PC-3 (cell line): ENCODE measurements at regions not wholly inside any gene's neighbourhood (a gene's known extent, or its start where the extent isn't known, plus 50 kb on each side); places are given as distances from the start of the nearest gene placed in this dataset.

ENCODE experiments used
- ATAC-seq: fragments of 200-7000 bp; cut with Tn5 transposase; 2 replicates; pipeline ENCODE4 v1.9.1; 2020; ENCODE audit warnings: mild to moderate bottlenecking, moderate library complexity
- BruUV-seq: library from RNA; stranded (reverse); fragments of 400-500 nt; replicated peaks from 2 replicates; lab custom pipeline; 2021; lab: Mats Ljungman, UMichigan
- CTCF ChIA-PET: fragments of 300-600 bp; sonication (Branson Sonifier 250); formaldehyde crosslinking; loops from one replicate; lab custom pipeline; 2022; ENCODE audit warnings: antibody characterized with exemption; lab: Charles Lee
- POLR2A ChIA-PET: fragments of 300-600 bp; sonication (Branson Sonifier 250); formaldehyde crosslinking; loops from one replicate; lab custom pipeline; 2022; ENCODE audit warnings: antibody characterized with exemption; ENCODE audit not compliant: unreplicated experiment; lab: Charles Lee
- DNase-seq: peaks from one replicate; pipeline ENCODE4 v3.0.0-alpha.2; 2015
- H2AFZ ChIP-seq: fragments of 300-600 bp; sonication (generic); 2 replicates; pipeline ENCODE4 v1.6.0; 2016; ENCODE audit warnings: antibody characterized with exemption, low read length
- H3F3A ChIP-seq: fragments of 300-600 bp; sonication (generic); one replicate; pipeline ENCODE4 v1.6.0; 2017; ENCODE audit warnings: antibody characterized with exemption, low read length, control low read depth, mild to moderate bottlenecking; ENCODE audit not compliant: unreplicated experiment
- H3K27ac ChIP-seq: fragments of 300-600 bp; sonication (generic); 2 replicates; pipeline ENCODE4 v1.5.1; 2016; ENCODE audit warnings: mild to moderate bottlenecking, low read length
- H3K27me3 ChIP-seq: fragments of 300-600 bp; sonication (generic); 2 replicates; pipeline ENCODE4 v1.6.1; 2016; ENCODE audit warnings: low read length, mixed read lengths
- H3K36me3 ChIP-seq: fragments of 300-600 bp; sonication (generic); 2 replicates; pipeline ENCODE4 v1.6.1; 2016; ENCODE audit warnings: low read depth, mixed run types, low read length, mixed read lengths
- H3K4me1 ChIP-seq: fragments of 300-600 bp; sonication (generic); 2 replicates; pipeline ENCODE4 v1.5.1; 2016; ENCODE audit warnings: low read length; ENCODE audit not compliant: insufficient read depth
- H3K4me2 ChIP-seq: fragments of 300-600 bp; sonication (generic); 2 replicates; pipeline ENCODE4 v1.6.0; 2016; ENCODE audit warnings: low read length
- H3K4me3 ChIP-seq: fragments of 300-600 bp; sonication (generic); 2 replicates; pipeline ENCODE4 v1.5.1; 2016; ENCODE audit warnings: mild to moderate bottlenecking, low read length, mixed read lengths
- H3K79me2 ChIP-seq: fragments of 300-600 bp; sonication (generic); 2 replicates; pipeline ENCODE4 v1.6.1; 2017; ENCODE audit warnings: low read length, mixed read lengths
- H3K9ac ChIP-seq: fragments of 300-600 bp; sonication (generic); 2 replicates; pipeline ENCODE4 v1.6.0; 2016; ENCODE audit warnings: mild to moderate bottlenecking, low read length
- H3K9me2 ChIP-seq: fragments of 300-600 bp; sonication (generic); replicated peaks from 2 replicates; pipeline ENCODE4 v1.6.1; 2016; ENCODE audit warnings: mixed run types, low read length, mixed read lengths
- H3K9me3 ChIP-seq: fragments of 300-600 bp; sonication (generic); 2 replicates; pipeline ENCODE4 v1.6.1; 2016; ENCODE audit warnings: low read length, mixed read lengths
- H4K20me1 ChIP-seq: fragments of 300-600 bp; sonication (generic); 2 replicates; pipeline ENCODE4 v1.6.1; 2016; ENCODE audit warnings: low read length, mixed read lengths
- EZH2 ChIP-seq: fragments of 300-600 bp; sonication (generic); IDR thresholded peaks from one replicate; pipeline ENCODE4 v1.6.1; 2017; ENCODE audit warnings: antibody characterized with exemption, mild to moderate bottlenecking, low read length; ENCODE audit not compliant: unreplicated experiment
- EZH2phosphoT487 ChIP-seq: fragments of 300-600 bp; sonication (generic); IDR thresholded peaks from 2 replicates; pipeline ENCODE4 v1.6.1; 2018; ENCODE audit warnings: mild to moderate bottlenecking, antibody characterized with exemption, low read length, borderline replicate concordance
- intact Hi-C: fragments of 100-400 bp; cut with micrococcal nuclease; formaldehyde crosslinking; loops from 2 replicates; pipeline ENCODE4 v1.9.0; 2023
- TF ChIP-seq, protein P1 (sequence below): fragments of 300-600 bp; sonication (generic); conservative IDR thresholded peaks from 2 replicates; pipeline ENCODE4 v1.5.1; 2017; ENCODE audit warnings: antibody characterized with exemption, low read depth, mild to moderate bottlenecking, low read length

DNA sequence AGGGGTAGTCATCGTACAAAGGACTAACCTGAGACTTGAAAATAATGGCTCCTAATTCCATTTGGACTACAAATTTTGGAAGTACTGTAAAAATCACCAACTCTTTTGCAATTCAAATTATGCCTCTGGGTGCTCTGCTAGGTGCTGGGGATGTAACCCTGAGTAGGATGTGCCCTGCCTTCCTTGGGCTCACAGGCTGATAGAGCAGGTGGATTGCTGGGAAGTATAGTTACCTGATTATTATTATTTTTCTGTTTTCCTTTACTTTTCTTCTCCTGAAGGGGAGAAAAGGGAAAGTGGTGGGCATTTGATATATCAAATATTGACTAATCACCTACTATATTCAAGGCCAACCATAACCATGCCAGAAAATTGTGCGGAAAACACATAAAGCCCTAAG, 119.3 kb upstream of the RIOK3 start:
- TF ChIP-seq EZH2: no peak
- TF ChIP-seq EZH2phosphoT487: no peak
- Histone ChIP-seq H2AFZ (no peak overlapping the region), H3K4me2 (no peak overlapping the region), H3K9me3 (no peaks in the 10 kb centered on the region), H3K27me3 (no peaks in the 10 kb centered on the region), H3K79me2 (no peaks in the 10 kb centered on the region), H3K9ac (no peak overlapping the region), H3K9me2 (no peaks in the 10 kb centered on the region), H3K36me3 (no peaks in the 10 kb centered on the region), H4K20me1 (no peaks in the 10 kb centered on the region), H3F3A (no peaks in the 10 kb centered on the region), H3K27ac (no peak overlapping the region), H3K4me3 (no peak overlapping the region), H3K4me1 (peaks cover 12% of the 10 kb centered on the region)
- DNase-seq (no peak), ATAC-seq (no peak)
- no TSS peak for BruUV-seq
- POLR2A ChIA-PET: no interaction called here
- CTCF ChIA-PET: no interaction called here
- intact Hi-C loops: no loop called here

DNA sequence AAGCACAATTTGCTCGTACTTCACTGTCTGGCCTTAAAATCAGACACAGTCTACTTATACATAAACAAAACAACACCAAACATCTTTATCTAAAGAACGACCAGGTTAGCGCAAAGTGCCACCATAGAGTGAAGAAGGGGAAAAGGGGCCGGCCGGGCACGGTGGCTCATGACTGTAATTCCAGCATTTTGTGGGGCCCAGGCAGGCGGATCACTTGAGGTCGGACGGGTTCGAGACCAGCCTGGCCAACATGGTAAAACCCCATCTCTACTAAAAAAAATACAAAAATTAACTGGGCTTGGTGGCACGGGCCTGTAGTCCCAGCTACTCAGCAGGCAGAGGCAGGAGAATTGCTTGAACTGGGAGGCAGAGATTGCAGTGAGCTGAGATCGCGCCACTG, 118.5 kb upstream of the RIOK3 start:
- Histone ChIP-seq H2AFZ (no peak overlapping the region), H3F3A (no peaks in the 10 kb centered on the region), H3K4me3 (no peak overlapping the region), H4K20me1 (no peaks in the 10 kb centered on the region), H3K36me3 (no peaks in the 10 kb centered on the region), H3K9ac (no peak overlapping the region), H3K9me2 (no peaks in the 10 kb centered on the region), H3K4me1 (peaks cover 12% of the 10 kb centered on the region), H3K27ac (no peak overlapping the region), H3K79me2 (no peaks in the 10 kb centered on the region), H3K4me2 (no peak overlapping the region), H3K27me3 (no peaks in the 10 kb centered on the region), H3K9me3 (no peaks in the 10 kb centered on the region)
- ChIA-PET POLR2A (no interaction called here), CTCF (no interaction called here)
- intact Hi-C loops: no loop called here
- no peak for ATAC-seq
- DNase-seq: no peak
- TF ChIP-seq, protein P1, sequence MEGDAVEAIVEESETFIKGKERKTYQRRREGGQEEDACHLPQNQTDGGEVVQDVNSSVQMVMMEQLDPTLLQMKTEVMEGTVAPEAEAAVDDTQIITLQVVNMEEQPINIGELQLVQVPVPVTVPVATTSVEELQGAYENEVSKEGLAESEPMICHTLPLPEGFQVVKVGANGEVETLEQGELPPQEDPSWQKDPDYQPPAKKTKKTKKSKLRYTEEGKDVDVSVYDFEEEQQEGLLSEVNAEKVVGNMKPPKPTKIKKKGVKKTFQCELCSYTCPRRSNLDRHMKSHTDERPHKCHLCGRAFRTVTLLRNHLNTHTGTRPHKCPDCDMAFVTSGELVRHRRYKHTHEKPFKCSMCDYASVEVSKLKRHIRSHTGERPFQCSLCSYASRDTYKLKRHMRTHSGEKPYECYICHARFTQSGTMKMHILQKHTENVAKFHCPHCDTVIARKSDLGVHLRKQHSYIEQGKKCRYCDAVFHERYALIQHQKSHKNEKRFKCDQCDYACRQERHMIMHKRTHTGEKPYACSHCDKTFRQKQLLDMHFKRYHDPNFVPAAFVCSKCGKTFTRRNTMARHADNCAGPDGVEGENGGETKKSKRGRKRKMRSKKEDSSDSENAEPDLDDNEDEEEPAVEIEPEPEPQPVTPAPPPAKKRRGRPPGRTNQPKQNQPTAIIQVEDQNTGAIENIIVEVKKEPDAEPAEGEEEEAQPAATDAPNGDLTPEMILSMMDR: no peak
- TF ChIP-seq EZH2phosphoT487 (no peak), EZH2 (no peak)
- no TSS peak for BruUV-seq

DNA sequence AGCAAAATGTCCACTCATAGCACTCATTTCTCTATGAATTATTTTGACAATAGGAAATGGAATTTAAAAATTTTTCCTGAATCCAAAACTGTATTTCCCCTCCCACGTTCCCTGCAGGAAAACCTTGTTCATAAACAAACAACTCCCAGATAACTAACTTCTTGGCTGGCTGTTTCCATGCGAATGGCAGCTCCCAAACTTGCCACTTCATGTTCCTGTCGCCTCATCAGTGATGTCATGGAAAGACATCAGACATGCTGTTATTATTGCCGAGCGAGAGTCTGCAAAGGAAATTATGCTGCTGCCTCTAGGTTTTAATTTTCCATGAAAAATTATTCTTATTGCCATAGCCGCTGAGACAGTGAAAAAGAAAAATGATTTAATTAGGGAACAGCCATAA, 117.0 kb upstream of the RIOK3 start:
- Histone ChIP-seq H2AFZ (no peak overlapping the region), H3K4me2 (no peak overlapping the region), H3K27me3 (no peaks in the 10 kb centered on the region), H3K27ac (no peak overlapping the region), H3K79me2 (no peaks in the 10 kb centered on the region), H3F3A (no peaks in the 10 kb centered on the region), H4K20me1 (no peaks in the 10 kb centered on the region), H3K9me3 (no peaks in the 10 kb centered on the region), H3K4me3 (no peak overlapping the region), H3K4me1 (peaks cover 5% of the 10 kb centered on the region), H3K9ac (no peak overlapping the region), H3K36me3 (no peaks in the 10 kb centered on the region), H3K9me2 (no peaks in the 10 kb centered on the region)
- intact Hi-C loops: no loop called here
- DNase-seq (no peak), ATAC-seq (no peak)
- TF ChIP-seq EZH2phosphoT487: no peak
- no peak for TF ChIP-seq EZH2
- TF ChIP-seq, protein P1: no peak
- CTCF ChIA-PET: no interaction called here
- no TSS peak for BruUV-seq
- POLR2A ChIA-PET: no interaction called here
